GM19351 (cell line): ENCODE measurements at regions not wholly inside any gene's neighbourhood (a gene's known extent, or its start where the extent isn't known, plus 50 kb on each side); places are given as distances from the start of the nearest gene placed in this dataset.
A peak's percentile ranks its signal among the peaks of the same experiment; 100 is the strongest.

Experiments
- ATAC-seq: cut with Tn5 transposase; IDR thresholded peaks from one replicate; pipeline ENCODE4 v1.9.1; 2021; ENCODE audit warnings: mild to moderate bottlenecking, moderate library complexity; ENCODE audit not compliant: unreplicated experiment

DNA sequence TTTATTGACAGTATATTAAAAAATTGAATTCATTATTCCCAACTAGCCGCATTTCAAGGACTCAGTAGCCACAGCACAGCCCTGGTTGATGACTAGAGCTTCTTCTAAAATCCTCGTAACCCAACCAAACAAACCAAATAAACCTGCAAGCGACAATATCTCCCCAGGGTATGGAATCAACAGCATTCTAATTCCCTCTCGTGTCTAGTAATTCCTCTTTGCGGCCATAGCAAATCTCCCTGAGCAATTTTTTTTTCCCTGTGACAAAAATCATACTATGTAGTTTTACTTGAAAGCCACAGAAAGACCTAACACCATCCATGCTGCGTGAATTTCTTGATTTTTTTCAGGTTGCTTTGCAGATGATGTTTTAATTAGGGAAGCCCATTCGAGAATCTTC lies 143.4 kb upstream of the MYOCD start:
- no peak for ATAC-seq

DNA sequence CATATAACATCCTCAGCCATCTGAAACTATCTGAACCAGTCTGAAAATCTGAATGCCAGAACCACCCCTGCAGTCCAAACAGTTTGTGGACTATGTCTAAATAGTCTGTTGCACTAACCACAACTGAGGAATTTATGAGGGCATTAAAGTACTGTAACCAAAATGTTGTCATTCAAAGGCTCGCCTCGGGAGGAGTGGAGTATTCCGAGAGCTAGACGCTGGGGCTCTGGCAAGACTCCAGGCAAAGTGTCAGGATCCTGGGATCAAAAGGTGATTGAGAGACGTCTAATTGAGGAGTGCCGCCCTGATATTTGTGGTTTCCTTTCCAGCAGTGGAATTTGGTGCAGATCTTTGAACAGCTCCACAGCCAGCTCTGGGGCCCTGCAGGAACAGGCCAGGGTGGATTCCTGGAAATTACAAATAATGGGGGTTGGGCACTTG lies 142.9 kb upstream of the MYOCD start:
- no peak for ATAC-seq

DNA sequence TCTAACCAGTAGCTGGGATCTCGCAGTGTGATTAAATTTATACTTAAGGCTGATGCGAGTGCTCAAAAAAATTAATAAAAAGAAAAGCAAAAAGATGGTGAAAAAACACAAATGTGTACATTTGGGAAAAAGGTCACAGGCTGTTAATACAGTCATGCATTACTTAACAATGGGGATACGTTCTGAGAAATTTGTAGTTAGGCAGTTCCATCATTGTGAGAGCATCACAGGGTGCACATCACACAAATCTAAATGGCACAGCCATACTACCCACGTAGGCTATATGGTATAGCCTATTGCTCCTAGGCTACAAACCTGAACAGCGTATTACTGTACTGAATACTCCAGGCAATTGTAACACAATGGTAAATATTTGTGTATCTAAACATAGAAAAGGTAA lies 142.4 kb upstream of the MYOCD start:
- no peak for ATAC-seq

- no peak for ATAC-seq
Observed at GRCh38 chr17:12528036-12528435, 137.7 kb upstream of the MYOCD start.

GRCh38 chr17:12530161-12530560 lies 135.5 kb upstream of the MYOCD start:
- ATAC-seq: no peak

GRCh38 chr17:12536021-12536420 lies 129.7 kb upstream of the MYOCD start:
- ATAC-seq: no peak

DNA sequence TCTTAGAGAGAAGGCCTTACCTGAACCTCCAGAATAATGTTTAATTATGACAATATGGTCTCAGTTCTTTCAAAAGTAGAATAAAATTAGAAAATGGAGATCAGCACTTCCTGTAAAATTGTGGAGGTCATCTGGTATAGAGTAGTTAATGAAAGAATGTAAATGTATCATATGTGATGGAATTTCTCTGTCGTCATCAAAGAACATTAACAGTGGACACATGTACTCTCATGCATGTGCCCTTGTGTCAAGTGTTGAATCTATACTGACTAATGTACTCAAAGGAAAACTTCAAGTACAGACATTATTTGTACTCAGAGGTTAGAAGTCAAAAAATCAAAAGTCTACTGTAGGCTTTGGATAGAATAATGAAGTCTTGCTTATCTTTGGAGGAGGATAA lies 129.2 kb upstream of the MYOCD start:
- no peak for ATAC-seq

DNA sequence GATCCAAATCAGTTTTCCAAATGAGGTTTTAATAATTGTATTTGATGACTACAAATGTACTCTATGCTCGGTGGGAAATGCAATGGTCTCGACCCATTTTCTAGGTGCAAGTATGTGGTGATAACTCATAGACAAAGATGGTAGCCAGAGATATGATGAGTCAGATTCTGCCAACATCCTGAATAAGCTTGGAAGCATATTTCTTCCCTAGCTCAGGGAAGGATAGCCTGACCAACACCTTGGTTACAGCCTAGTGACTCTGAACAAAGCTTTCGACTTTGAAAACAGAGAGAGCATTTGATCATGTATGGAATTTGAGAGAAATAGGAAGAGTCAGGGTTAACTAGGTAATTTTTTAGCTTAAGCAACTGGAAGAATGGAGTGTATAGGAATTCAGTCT lies 128.3 kb upstream of the MYOCD start:
- ATAC-seq: no peak

DNA sequence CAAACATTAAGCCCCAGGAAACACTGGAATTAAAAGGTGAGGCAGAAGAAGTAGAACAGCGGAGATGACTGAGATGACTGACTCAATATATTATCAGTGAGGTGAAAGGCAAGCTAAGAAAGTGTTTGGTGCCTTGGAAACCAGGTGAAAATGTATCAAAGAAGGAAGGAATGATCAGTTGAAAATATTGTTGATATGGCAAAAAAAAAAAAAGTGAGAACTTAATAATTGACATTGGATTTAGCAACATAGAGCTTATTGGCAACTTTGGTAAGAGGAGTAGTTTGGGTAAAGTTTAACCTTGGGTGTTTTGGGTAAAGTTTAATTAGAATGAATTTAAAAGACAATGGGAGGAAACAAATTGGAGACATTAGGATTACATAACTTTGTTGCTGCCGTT lies 127.7 kb upstream of the MYOCD start:
- no peak for ATAC-seq

- peak; percentile 84 for ATAC-seq
Observed at GRCh38 chr17:12545877-12546513, 119.7 kb upstream of the MYOCD start.

DNA sequence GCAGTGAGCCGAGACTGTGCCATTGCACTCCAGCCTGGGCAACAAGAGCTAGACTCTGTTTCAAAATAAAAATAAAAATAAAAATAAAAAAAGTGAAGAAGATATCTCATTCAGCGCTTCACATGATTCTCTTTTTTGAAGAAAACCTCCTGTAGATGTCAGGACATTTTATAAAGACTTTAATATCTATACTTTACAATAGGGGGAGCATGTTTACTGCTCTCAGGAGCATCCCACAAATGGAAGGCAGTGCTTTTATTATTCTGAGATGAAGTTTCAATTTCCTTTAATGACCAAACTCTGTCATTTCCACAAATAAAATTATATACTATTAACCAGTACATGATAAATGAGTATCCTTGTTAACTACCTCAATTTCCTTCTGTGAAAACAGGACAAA lies 118.7 kb upstream of the MYOCD start:
- no peak for ATAC-seq

DNA sequence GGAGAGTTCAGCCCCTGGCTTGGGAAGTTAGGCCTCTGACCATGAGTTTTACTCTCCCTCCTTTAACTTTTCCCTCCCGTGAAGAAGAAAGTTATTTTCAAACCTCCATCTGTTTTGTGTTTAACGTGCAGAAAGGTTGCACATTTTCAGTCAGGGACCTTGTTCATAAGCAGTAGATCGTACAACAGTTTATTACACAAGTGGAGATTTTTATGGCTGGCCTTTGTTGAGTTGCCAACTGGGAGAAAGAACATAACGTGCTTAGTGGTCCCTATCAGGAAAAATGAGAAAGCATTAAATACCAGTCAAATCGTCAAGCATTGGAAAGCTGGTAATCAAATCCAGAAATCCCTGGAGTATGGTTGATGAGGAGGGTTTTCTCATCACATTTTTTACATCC lies 117.9 kb upstream of the MYOCD start:
- ATAC-seq: no peak

GRCh38 chr17:12548558-12548957 lies 117.1 kb upstream of the MYOCD start:
- ATAC-seq: no peak

DNA sequence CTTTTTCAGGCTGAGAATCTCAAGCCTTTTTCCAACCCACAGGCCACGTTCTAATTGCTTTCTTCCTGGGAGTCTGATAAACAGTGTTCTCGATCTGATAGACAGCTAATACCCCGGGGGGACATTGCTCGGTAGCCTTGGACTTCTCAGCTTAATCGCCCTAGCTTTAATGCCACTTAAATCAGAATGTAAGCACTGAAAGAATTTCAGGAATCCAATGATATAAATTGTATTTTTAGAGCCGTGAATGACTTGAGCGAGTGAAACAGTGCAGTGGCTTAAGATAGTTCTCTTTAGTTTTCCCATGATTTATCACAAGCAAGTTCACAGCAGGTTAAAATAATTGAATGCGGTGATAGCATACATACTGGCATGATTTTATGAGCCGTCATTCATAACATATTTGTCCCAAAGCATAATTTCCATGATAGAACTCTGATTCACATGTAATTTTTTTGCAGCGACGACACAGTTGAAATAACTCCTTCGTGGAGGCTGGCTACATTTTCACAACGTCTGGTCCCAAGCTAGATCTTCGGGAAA lies 116.1 kb upstream of the MYOCD start:
- ATAC-seq: no peak

- ATAC-seq: no peak
Observed at GRCh38 chr17:12553625-12554024, 112.1 kb upstream of the MYOCD start.

DNA sequence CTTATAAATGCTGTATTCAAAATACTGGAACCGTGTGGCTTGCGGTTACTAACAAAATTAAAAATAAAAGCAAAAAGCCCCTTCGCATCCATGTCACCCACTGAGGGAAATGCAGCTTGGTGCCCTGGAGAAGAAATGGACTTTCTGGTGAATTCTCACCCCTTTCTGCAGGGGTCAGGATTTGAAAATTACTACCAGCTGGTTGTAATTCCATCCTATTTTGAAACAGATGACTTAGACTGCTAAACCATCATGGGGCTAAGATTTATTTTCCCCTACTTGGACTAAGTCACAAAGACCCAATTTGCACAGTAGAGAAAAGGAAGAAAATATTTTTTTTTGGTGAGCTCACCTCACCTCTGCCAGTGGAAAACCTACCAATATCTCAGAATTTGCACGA lies 111.4 kb upstream of the MYOCD start:
- ATAC-seq: no peak

DNA sequence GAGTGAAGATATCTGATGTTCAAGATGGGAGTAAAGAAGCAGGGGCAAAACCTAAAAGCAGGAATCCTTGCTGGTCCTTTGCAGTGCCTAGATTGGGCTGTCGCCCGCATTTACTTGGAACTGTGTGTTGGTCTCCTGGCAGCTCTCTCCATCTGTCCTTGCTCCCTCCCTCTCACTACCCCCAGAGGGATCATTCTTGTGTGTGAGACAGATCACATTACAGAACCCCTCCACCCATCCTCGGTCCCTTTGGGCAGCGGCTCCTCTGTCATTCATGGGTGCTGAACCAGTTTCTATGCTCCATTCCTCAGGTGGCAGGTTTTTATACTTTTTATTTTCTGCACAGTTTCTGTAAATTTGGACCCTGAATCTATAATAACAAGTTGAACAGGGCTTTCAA lies 99.4 kb upstream of the MYOCD start:
- ATAC-seq: no peak

- ATAC-seq: no peak
Observed at GRCh38 chr17:12567077-12568053, 98.3 kb upstream of the MYOCD start.

DNA sequence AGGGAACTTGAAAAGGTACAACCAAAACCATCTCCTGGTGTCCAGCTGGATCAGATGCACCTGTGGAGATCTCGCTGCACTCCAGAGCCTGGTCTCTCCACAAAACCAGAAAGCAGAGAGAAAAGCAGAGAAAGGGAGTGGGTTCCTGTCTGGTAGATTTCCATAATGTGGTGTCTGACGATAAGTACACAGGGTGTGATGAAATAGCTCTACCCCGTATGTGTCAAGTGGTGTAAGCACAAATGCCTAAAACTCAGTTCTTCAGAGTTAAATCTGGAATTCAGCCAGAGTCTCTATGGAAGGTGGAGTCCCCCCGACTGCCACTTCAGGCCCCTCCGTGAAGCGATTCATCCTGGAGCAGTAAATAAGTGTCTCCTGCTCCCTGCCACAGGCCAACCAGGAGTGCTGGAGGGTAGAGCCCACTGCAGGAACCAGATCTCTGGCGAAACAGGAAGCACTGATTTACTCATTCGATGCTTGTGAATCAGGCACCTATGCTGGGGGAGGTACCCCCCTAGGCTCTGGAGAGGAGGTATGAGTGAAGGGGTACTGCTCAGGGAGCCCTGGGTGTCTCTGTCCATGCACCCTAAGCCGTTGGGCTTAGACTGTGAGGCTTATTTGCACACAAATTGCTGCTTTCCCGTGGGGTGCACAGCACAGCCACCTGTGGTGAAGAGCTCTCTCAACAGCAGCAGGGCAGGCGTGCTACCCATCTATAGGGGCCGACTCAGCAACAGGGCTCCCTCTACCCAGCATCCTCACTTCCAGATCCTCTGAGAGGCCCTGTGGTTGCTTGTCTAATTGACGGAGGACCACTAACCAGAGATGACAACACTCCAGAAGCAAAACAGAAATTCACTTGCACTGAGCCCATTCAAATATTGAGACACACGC lies 97.1 kb upstream of the MYOCD start:
- ATAC-seq: no peak

DNA sequence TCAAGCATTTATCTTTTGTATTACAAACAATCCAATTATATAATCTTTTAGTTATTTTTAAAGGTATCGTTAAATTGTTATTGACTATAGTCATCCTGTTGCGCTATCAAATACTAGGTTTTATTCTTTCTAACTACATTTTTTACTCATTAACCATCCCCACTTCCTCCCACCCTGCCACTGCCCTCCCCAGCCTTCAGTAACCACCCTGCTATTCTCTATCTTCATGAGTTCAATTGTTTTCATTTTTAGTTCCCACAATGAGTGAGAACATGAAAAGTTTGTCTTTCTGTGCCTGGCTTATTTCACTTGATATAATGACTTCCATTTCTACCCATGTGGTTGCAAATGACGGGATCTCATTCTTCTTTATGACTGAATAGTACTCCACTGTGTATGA lies 94.1 kb upstream of the MYOCD start:
- ATAC-seq: no peak

DNA sequence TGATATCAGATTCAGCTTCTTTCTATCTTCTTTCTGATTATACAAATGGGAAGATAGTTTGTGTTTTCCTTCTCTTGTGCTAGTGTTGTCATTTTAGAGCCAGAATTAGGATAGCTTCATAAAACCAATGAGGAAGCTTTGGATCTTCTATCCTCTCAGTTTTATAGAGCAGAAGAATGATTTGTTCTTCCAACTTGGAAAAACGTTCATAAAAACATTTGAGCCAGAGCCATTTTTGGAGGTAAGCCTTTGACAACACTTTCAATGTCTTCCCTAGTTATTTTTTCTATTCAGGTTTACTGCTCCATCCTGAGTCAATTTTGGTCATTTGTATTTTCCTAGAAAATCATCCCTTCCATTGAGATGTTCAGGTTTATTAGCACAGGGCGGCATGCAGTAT lies 91.2 kb upstream of the MYOCD start:
- ATAC-seq: no peak
